ENCODE measurements at regions not wholly inside any gene's neighbourhood (a gene's known extent, or its start where the extent isn't known, plus 50 kb on each side); places are given as distances from the start of the nearest gene placed in this dataset.

GRCh38 chr6:149228311-149228955, 89.1 kb upstream of the TAB2 start:
- TF ChIP-seq CTCF (conservative IDR thresholded peaks at IDR 0.05; ENCODE audit: low read depth in 2 of 2) (no peak), ZNF331 (CRISPR knock-in tag; IDR thresholded peaks at IDR 0.05; ENCODE audit: low read depth) (no peak), REST (IDR thresholded peaks at IDR 0.05; ENCODE audit: unreplicated experiment) (no peak), POLR2AphosphoS5 (IDR thresholded peaks at IDR 0.05; ENCODE audit: low read depth) (no peak), EZH2 (IDR thresholded peaks at IDR 0.05; ENCODE audit: low read depth, unreplicated experiment) (no peak), EZH2phosphoT487 (IDR thresholded peaks at IDR 0.05; ENCODE audit: unreplicated experiment) (no peak), JUNB (IDR thresholded peaks at IDR 0.05; ENCODE audit: unreplicated experiment) (no peak), ETS1 (IDR thresholded peaks at IDR 0.05) (no peak), ZNF114 (CRISPR knock-in tag; IDR thresholded peaks at IDR 0.05) (no peak), CREB1 (CRISPR knock-in tag; IDR thresholded peaks at IDR 0.05; ENCODE audit: low read depth) (no peak), STAT1 (IDR thresholded peaks at IDR 0.05; ENCODE audit: unreplicated experiment) (no peak), NANOG (IDR thresholded peaks at IDR 0.05; ENCODE audit: borderline replicate concordance) (no peak), ZNF462 (CRISPR knock-in tag; IDR thresholded peaks at IDR 0.05) (no peak)
